ENCODE measurements at regions not wholly inside any gene's neighbourhood (a gene's known extent, or its start where the extent isn't known, plus 50 kb on each side); places are given as distances from the start of the nearest gene placed in this dataset.

DNA sequence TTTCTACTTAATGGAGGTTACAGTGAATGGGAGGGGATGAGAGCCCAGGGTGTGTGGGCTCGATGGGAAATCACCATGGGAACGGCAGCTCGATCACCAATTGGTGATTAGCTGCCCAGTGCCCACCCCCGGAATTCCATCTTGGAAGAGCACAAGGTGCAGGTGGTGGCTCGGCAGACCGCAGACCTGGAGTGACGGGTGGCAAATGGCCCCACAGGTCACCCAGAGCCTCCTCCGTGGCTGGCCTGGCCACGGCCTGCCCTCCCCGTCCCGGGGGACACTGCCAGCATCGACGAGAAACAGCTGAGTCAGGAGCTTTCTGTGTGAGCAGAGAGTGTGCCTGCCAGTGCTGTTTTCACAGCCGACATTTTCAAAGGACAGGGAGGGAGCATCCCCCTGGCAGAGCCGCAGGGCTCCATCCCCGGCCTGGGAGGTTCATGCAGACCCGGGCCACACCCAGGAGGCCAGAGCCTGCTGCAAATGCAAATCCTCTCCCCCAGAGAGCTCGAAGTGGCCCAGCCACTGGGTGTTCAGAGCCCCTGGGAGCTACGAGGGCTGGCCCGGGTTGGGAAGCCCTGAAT, 176.4 kb upstream of the MYT1L start:
- DNase-seq (ENCODE audit: low read depth) = no peak
- no peak overlapping the region for H3K4me3 ChIP-seq (ENCODE audit: low read depth, low read length)
- TF ChIP-seq, protein P1, sequence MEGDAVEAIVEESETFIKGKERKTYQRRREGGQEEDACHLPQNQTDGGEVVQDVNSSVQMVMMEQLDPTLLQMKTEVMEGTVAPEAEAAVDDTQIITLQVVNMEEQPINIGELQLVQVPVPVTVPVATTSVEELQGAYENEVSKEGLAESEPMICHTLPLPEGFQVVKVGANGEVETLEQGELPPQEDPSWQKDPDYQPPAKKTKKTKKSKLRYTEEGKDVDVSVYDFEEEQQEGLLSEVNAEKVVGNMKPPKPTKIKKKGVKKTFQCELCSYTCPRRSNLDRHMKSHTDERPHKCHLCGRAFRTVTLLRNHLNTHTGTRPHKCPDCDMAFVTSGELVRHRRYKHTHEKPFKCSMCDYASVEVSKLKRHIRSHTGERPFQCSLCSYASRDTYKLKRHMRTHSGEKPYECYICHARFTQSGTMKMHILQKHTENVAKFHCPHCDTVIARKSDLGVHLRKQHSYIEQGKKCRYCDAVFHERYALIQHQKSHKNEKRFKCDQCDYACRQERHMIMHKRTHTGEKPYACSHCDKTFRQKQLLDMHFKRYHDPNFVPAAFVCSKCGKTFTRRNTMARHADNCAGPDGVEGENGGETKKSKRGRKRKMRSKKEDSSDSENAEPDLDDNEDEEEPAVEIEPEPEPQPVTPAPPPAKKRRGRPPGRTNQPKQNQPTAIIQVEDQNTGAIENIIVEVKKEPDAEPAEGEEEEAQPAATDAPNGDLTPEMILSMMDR (conservative IDR thresholded peaks at IDR 0.05; ENCODE audit: low read depth, low read length) = no peak

DNA sequence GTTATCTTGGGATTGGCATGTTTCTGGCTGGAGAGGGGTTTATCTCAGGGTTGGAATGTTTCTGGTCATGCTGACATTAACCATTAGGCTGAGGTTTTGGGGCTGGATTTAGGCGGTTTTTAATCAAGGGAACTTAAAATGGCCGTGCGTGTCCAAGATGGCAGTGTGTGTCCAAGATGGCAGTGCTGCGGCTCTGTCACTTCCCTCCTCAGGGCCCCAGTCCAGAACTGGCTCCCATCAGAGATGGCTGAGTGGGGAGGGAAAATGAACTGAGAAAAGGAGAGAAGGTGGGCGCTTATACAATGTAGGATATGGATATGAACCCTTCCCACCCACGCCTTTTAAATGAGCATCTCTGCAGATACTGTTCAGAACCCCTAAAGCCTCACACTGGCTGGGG, 175.5 kb upstream of the MYT1L start:
- H3K4me3 ChIP-seq (ENCODE audit: low read depth, low read length) = no peak overlapping the region
- TF ChIP-seq, protein P1 (conservative IDR thresholded peaks at IDR 0.05; ENCODE audit: low read depth, low read length) = no peak
- DNase-seq (ENCODE audit: low read depth) = no peak

DNA sequence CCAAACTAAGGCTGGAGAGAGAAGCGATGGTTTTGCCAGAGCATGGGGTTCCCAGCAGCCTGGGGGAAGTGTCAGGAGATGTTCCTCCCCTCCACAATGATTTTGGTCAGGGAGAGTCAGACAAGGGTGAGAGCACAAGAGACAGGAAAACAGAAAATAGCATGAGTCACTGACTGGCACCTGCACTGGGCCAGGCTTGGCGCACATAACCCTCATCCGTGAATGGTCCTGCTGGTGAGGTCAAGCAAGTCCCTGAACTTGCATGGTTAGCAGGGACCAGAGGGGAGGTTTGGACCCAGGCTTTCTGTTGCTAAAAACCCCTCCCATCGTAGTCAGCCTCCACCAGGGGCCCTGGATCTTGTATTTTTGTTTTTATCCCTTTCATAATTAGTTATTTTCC, 174.5 kb upstream of the MYT1L start:
- no peak for DNase-seq (ENCODE audit: low read depth)
- TF ChIP-seq, protein P1 (conservative IDR thresholded peaks at IDR 0.05; ENCODE audit: low read depth, low read length) = no peak
- no peak overlapping the region for H3K4me3 ChIP-seq (ENCODE audit: low read depth, low read length)

DNA sequence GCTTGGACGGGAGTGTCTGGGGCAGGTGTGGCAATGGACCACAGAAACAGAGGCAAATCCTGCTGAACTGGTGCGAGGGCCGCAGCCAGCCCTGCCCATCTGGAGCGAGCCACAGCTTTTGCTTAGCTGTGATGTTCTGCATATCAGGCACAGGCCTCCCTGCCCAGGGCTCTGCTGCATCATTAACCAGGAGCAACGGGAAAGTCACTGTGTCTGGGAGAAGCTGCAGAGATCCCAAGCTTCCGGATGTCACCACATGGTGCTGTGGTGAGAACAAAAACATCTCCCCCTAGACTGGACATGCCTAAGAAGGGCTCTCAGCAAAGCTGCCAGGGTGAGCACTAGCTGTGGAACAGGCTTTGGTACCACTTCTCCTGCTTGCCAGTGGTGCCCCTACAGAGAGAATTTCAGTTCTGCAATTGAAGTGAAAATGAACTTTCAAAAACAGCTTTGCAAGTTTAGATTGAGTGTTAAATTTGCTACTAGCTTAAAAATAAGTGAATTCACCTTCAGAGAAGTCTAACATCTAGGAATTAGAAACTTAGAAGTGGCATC, 172.9 kb upstream of the MYT1L start:
- TF ChIP-seq, protein P1 (conservative IDR thresholded peaks at IDR 0.05; ENCODE audit: low read depth, low read length) = no peak
- no peak overlapping the region for H3K4me3 ChIP-seq (ENCODE audit: low read depth, low read length)
- no peak for DNase-seq (ENCODE audit: low read depth)

DNA sequence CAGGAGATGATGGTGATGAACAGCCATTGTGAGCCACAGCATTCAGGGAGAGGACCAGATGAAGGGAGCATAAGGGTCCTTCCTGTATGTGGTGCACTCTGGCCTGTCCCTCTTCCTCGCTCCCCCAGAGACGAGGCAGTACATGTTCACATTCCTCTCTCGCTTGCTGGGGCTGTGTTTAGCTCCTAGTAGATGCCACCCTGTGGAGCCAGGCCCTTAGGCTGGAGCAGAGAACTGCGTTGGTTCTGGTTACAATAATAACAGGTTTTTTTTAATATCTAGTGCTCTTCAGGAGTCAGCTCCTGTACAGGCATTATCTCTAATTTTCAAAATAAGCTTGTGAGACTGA, 171.1 kb upstream of the MYT1L start:
- H3K4me3 ChIP-seq (ENCODE audit: low read depth, low read length) = no peak overlapping the region
- DNase-seq (ENCODE audit: low read depth) = no peak
- TF ChIP-seq, protein P1 (conservative IDR thresholded peaks at IDR 0.05; ENCODE audit: low read depth, low read length) = no peak

DNA sequence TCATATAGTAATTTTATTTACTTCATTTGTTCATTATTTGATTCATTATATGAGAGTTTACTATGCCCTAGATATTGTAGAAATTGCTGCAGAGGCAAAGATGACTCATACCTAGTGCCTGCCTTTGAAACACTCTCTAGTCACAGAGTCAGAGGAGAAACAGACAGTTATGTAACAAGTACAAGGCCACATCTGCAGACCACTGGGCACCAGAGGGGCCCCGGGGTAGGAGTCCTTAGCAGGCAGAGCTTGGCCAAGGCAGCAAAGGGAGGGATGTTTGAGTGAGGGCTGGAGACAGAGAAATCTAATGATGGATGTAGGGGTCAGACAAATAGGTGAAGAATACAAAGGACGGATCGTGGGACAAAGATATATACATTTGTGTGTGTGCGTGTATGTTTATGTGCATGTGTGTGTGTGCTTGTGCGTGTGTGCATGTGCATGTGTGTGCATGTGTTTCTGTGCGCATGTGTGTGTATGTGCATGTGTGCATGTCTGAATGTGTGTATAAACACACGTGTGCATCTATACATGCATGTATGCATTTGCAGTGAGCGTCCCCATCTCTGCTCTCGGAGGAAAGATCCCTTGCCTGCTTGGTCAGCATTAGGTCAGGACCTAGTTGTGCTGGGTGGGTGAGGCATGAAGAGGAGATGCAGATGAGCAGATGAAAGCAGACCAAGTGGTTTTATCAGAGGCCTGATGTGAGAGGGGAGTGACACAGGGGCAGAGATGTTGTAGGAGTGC, 170.6 kb upstream of the MYT1L start:
- no peak for DNase-seq (ENCODE audit: low read depth)
- TF ChIP-seq, protein P1 (conservative IDR thresholded peaks at IDR 0.05; ENCODE audit: low read depth, low read length) = no peak

DNA sequence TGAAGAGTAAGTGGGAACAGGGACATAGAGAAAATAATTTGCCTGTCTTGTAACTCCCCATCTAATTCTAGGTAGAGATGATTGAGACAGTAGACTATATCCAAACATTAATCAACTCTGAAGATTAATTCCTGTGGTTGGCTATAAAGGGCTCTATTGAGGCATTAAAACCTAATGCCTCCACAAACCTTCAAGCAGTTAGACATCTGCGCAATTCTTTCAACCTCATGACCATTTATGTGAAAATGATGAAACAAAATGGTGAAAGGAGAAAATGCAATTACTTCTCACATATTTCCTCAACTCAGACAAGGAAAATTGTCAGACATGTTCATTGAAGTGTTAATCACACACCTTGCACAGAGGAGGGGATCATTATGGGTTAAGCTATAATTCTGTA, 164.5 kb upstream of the MYT1L start:
- H3K4me3 ChIP-seq (ENCODE audit: low read depth, low read length) = no peak overlapping the region
- no peak for DNase-seq (ENCODE audit: low read depth)
- TF ChIP-seq, protein P1 (conservative IDR thresholded peaks at IDR 0.05; ENCODE audit: low read depth, low read length) = no peak

More for the DNA sequence above, 170.6 kb upstream of the MYT1L start:
- H3K4me3 ChIP-seq (ENCODE audit: low read depth, low read length) = no peak overlapping the region

Measured in choroid plexus epithelial cell (primary cell).